ENCODE measurements at regions not wholly inside any gene's neighbourhood (a gene's known extent, or its start where the extent isn't known, plus 50 kb on each side); places are given as distances from the start of the nearest gene placed in this dataset.

GRCh38 chr5:74288448-74289108, 351.9 kb downstream of the ENC1 start:
- no peak for ATAC-seq
- no peak overlapping the region for H3K4me3 Mint-ChIP-seq
- CTCF ChIA-PET = no interaction called here

GRCh38 chr5:74288038-74288437, 352.5 kb downstream of the ENC1 start:
- no peaks in the 10 kb centered on the region for H3K36me3 Mint-ChIP-seq
- H3K9me3 Mint-ChIP-seq (ENCODE audit: low read depth) = no peaks in the 10 kb centered on the region
- no peak overlapping the region for H3K4me3 Mint-ChIP-seq
- DNase-seq = no peak
- no peak for ATAC-seq
- H3K27me3 Mint-ChIP-seq = peaks cover 18% of the 10 kb centered on the region
- H3K4me1 Mint-ChIP-seq = no peaks in the 10 kb centered on the region
- H3K27ac Mint-ChIP-seq = no peak overlapping the region
- CTCF ChIA-PET = no interaction called here

More at GRCh38 chr5:74288448-74289108, 351.9 kb downstream of the ENC1 start:
- Mint-ChIP-seq H3K4me1 (no peaks in the 10 kb centered on the region), H3K36me3 (no peaks in the 10 kb centered on the region), H3K9me3 (ENCODE audit: low read depth) (no peaks in the 10 kb centered on the region), H3K27me3 (peaks cover 18% of the 10 kb centered on the region), H3K27ac (no peak overlapping the region)
- no peak for DNase-seq

- Mint-ChIP-seq H3K36me3 (no peaks in the 10 kb centered on the region), H3K4me3 (no peak overlapping the region), H3K27ac (no peak overlapping the region), H3K27me3 (peaks cover 15% of the 10 kb centered on the region), H3K9me3 (ENCODE audit: low read depth) (no peaks in the 10 kb centered on the region), H3K4me1 (no peaks in the 10 kb centered on the region)
- ATAC-seq (no peak), DNase-seq (no peak)
- CTCF ChIA-PET = no interaction called here
Measured at GRCh38 chr5:74286734-74287695, 353.5 kb downstream of the ENC1 start.

- Mint-ChIP-seq H3K9me3 (ENCODE audit: low read depth) (no peaks in the 10 kb centered on the region), H3K27ac (no peak overlapping the region), H3K36me3 (no peaks in the 10 kb centered on the region), H3K27me3 (peaks cover 13% of the 10 kb centered on the region), H3K4me1 (no peaks in the 10 kb centered on the region), H3K4me3 (no peak overlapping the region)
- no peak for DNase-seq
- ATAC-seq = no peak
- CTCF ChIA-PET = no interaction called here
Measured at GRCh38 chr5:74285675-74286280, 354.8 kb downstream of the ENC1 start.

GRCh38 chr5:74282490-74282889, 358.0 kb downstream of the ENC1 start:
- DNase-seq = no peak
- CTCF ChIA-PET = no interaction called here
- H3K4me3 Mint-ChIP-seq = no peak overlapping the region
- H3K9me3 Mint-ChIP-seq (ENCODE audit: low read depth) = no peaks in the 10 kb centered on the region
- peaks cover 13% of the 10 kb centered on the region for H3K27me3 Mint-ChIP-seq
- no peak for ATAC-seq
- H3K27ac Mint-ChIP-seq = no peak overlapping the region
- H3K4me1 Mint-ChIP-seq = no peaks in the 10 kb centered on the region
- H3K36me3 Mint-ChIP-seq = no peaks in the 10 kb centered on the region

GRCh38 chr5:74281166-74281565, 359.4 kb downstream of the ENC1 start:
- no peaks in the 10 kb centered on the region for H3K36me3 Mint-ChIP-seq
- H3K9me3 Mint-ChIP-seq (ENCODE audit: low read depth) = no peaks in the 10 kb centered on the region
- ATAC-seq = no peak
- no peaks in the 10 kb centered on the region for H3K4me1 Mint-ChIP-seq
- no peak for DNase-seq
- CTCF ChIA-PET = no interaction called here
- peaks cover 13% of the 10 kb centered on the region for H3K27me3 Mint-ChIP-seq
- no peak overlapping the region for H3K4me3 Mint-ChIP-seq
- H3K27ac Mint-ChIP-seq = no peak overlapping the region

- no peak for ATAC-seq
- H3K4me1 Mint-ChIP-seq = no peaks in the 10 kb centered on the region
- H3K4me3 Mint-ChIP-seq = no peak overlapping the region
Measured at GRCh38 chr5:74280306-74280705, 360.2 kb downstream of the ENC1 start.

GRCh38 chr5:74279244-74279643, 361.3 kb downstream of the ENC1 start:
- Mint-ChIP-seq H3K9me3 (ENCODE audit: low read depth) (no peaks in the 10 kb centered on the region), H3K4me1 (no peaks in the 10 kb centered on the region), H3K36me3 (no peaks in the 10 kb centered on the region), H3K27ac (no peak overlapping the region), H3K4me3 (no peak overlapping the region), H3K27me3 (peaks cover 10% of the 10 kb centered on the region)
- CTCF ChIA-PET = no interaction called here
- ATAC-seq = no peak
- DNase-seq = no peak

More at GRCh38 chr5:74280306-74280705, 360.2 kb downstream of the ENC1 start:
- Mint-ChIP-seq H3K36me3 (no peaks in the 10 kb centered on the region), H3K27me3 (peaks cover 13% of the 10 kb centered on the region), H3K9me3 (ENCODE audit: low read depth) (no peaks in the 10 kb centered on the region), H3K27ac (no peak overlapping the region)
- DNase-seq = no peak
- CTCF ChIA-PET = no interaction called here

GRCh38 chr5:74277418-74277817, 363.1 kb downstream of the ENC1 start:
- Mint-ChIP-seq H3K9me3 (ENCODE audit: low read depth) (no peaks in the 10 kb centered on the region), H3K4me1 (no peaks in the 10 kb centered on the region), H3K27me3 (peaks cover 10% of the 10 kb centered on the region), H3K36me3 (no peaks in the 10 kb centered on the region), H3K27ac (no peak overlapping the region), H3K4me3 (no peak overlapping the region)
- ATAC-seq = no peak
- CTCF ChIA-PET = no interaction called here
- DNase-seq = no peak

- Mint-ChIP-seq H3K27me3 (peaks cover 10% of the 10 kb centered on the region), H3K36me3 (no peaks in the 10 kb centered on the region), H3K4me1 (no peaks in the 10 kb centered on the region), H3K4me3 (no peak overlapping the region), H3K9me3 (ENCODE audit: low read depth) (no peaks in the 10 kb centered on the region), H3K27ac (no peak overlapping the region)
- CTCF ChIA-PET = no interaction called here
- ATAC-seq (no peak), DNase-seq (no peak)
Measured at GRCh38 chr5:74275171-74275992, 365.1 kb downstream of the ENC1 start.

- DNase-seq = no peak
- Mint-ChIP-seq H3K9me3 (ENCODE audit: low read depth) (no peaks in the 10 kb centered on the region), H3K4me1 (no peaks in the 10 kb centered on the region), H3K4me3 (no peak overlapping the region), H3K27ac (no peak overlapping the region), H3K36me3 (no peaks in the 10 kb centered on the region), H3K27me3 (peaks cover 14% of the 10 kb centered on the region)
- ATAC-seq = no peak
- CTCF ChIA-PET = no interaction called here
Measured at GRCh38 chr5:74274326-74274725, 366.2 kb downstream of the ENC1 start.

GRCh38 chr5:74272831-74273451, 367.6 kb downstream of the ENC1 start:
- Mint-ChIP-seq H3K9me3 (ENCODE audit: low read depth) (no peaks in the 10 kb centered on the region), H3K27me3 (peaks cover 6% of the 10 kb centered on the region), H3K27ac (no peak overlapping the region), H3K36me3 (no peaks in the 10 kb centered on the region), H3K4me1 (no peaks in the 10 kb centered on the region), H3K4me3 (no peak overlapping the region)
- DNase-seq (no peak), ATAC-seq (no peak)
- CTCF ChIA-PET = no interaction called here

Measured in activated CD8-positive, alpha-beta memory T cell treated with anti-CD3 and anti-CD28 coated beads, Interleukin-2, amount 10 ng/mL, durations not matched to agents 7 days and 5 days (primary cell).